Large intestine (tissue), 3 donors: ENCODE measurements at regions not wholly inside any gene's neighbourhood (a gene's known extent, or its start where the extent isn't known, plus 50 kb on each side); places are given as distances from the start of the nearest gene placed in this dataset.

Experiments used
- DNase-seq, 2 donors: peaks; one replicate each; pipeline versions ENCODE4 v3.0.0 to v3.0.0-alpha.2; 2013
- H3K27ac ChIP-seq: one replicate; pipeline ENCODE4 v1.5.1; 2013; ENCODE audit warnings: low read length
- H3K27me3 ChIP-seq: 2 replicates; pipeline ENCODE4 v1.6.1; 2013; ENCODE audit warnings: low read length; ENCODE audit not compliant: control insufficient read depth, insufficient read depth
- H3K36me3 ChIP-seq: 2 replicates; pipeline ENCODE4 v1.6.1; 2013; ENCODE audit warnings: low read length; ENCODE audit not compliant: control insufficient read depth, insufficient read depth
- H3K4me1 ChIP-seq: one replicate; pipeline ENCODE4 v1.6.1; 2013; ENCODE audit warnings: low read length; ENCODE audit not compliant: control insufficient read depth, insufficient read depth
- H3K4me3 ChIP-seq: one replicate; pipeline ENCODE4 v1.5.1; 2013; ENCODE audit warnings: low read length
- H3K9me3 ChIP-seq: one replicate; pipeline ENCODE4 v1.6.1; 2013; ENCODE audit warnings: mild to moderate bottlenecking, low read depth, low read length, moderate library complexity; ENCODE audit not compliant: control insufficient read depth
- WGBS: methylation state at CpG from one replicate; pipeline ENCODE4 v1.1.5; 2013; ENCODE audit warnings: low lambda C conversion rate; ENCODE audit not compliant: insufficient coverage; 5-methylcytosine and 5-hydroxymethylcytosine counted together

- Histone ChIP-seq H3K4me1 (no peaks in the 10 kb centered on the region), H3K36me3 (no peaks in the 10 kb centered on the region), H3K27me3 (no peaks in the 10 kb centered on the region), H3K4me3 (no peak overlapping the region), H3K9me3 (no peaks in the 10 kb centered on the region), H3K27ac (no peak overlapping the region)
- WGBS: no CpG with 5 or more reads among the region's 2 CpGs
- DNase-seq: no peak
Measured at GRCh38 chr3:99522147-99522546, 116.2 kb upstream of the COL8A1 start.

- 86% methylated on average over 1 of the region's 2 CpGs for WGBS
- Histone ChIP-seq H3K27me3 (no peaks in the 10 kb centered on the region), H3K4me1 (no peaks in the 10 kb centered on the region), H3K27ac (no peak overlapping the region), H3K4me3 (no peak overlapping the region), H3K36me3 (no peaks in the 10 kb centered on the region), H3K9me3 (no peaks in the 10 kb centered on the region)
- no peak for DNase-seq
Measured at GRCh38 chr3:99521551-99521950, 116.8 kb upstream of the COL8A1 start.

GRCh38 chr3:99520513-99520912 is 117.9 kb upstream of the COL8A1 start:
- Histone ChIP-seq H3K27ac (no peak overlapping the region), H3K4me3 (no peak overlapping the region), H3K27me3 (no peaks in the 10 kb centered on the region), H3K9me3 (no peaks in the 10 kb centered on the region), H3K36me3 (no peaks in the 10 kb centered on the region), H3K4me1 (no peaks in the 10 kb centered on the region)
- no peak for DNase-seq

- no peaks in the 10 kb centered on the region for H3K27me3 ChIP-seq
- no peaks in the 10 kb centered on the region for H3K4me1 ChIP-seq
- no peak overlapping the region for H3K27ac ChIP-seq
- no peaks in the 10 kb centered on the region for H3K36me3 ChIP-seq
- no peaks in the 10 kb centered on the region for H3K9me3 ChIP-seq
- no CpG with 5 or more reads among the region's 1 CpG for WGBS
- DNase-seq: no peak
- no peak overlapping the region for H3K4me3 ChIP-seq
Measured at GRCh38 chr3:99516936-99517335, 121.5 kb upstream of the COL8A1 start.

- Histone ChIP-seq H3K4me1 (no peaks in the 10 kb centered on the region), H3K4me3 (no peak overlapping the region)
- DNase-seq: no peak
Measured at GRCh38 chr3:99515891-99516290, 122.5 kb upstream of the COL8A1 start.

GRCh38 chr3:99509224-99509623 is 129.2 kb upstream of the COL8A1 start:
- no CpG with 5 or more reads among the region's 5 CpGs for WGBS
- no peaks in the 10 kb centered on the region for H3K4me1 ChIP-seq
- H3K9me3 ChIP-seq: no peaks in the 10 kb centered on the region
- no peak overlapping the region for H3K27ac ChIP-seq
- DNase-seq: no peak
- no peaks in the 10 kb centered on the region for H3K36me3 ChIP-seq
- no peaks in the 10 kb centered on the region for H3K27me3 ChIP-seq
- H3K4me3 ChIP-seq: no peak overlapping the region

More at GRCh38 chr3:99515891-99516290, 122.5 kb upstream of the COL8A1 start:
- Histone ChIP-seq H3K36me3 (no peaks in the 10 kb centered on the region), H3K27ac (no peak overlapping the region), H3K9me3 (no peaks in the 10 kb centered on the region), H3K27me3 (no peaks in the 10 kb centered on the region)
- WGBS: no CpG with 5 or more reads among the region's 4 CpGs

GRCh38 chr3:99508191-99508590 is 130.2 kb upstream of the COL8A1 start:
- Histone ChIP-seq H3K4me3 (no peak overlapping the region), H3K4me1 (no peaks in the 10 kb centered on the region), H3K27ac (no peak overlapping the region), H3K27me3 (no peaks in the 10 kb centered on the region), H3K9me3 (no peaks in the 10 kb centered on the region), H3K36me3 (no peaks in the 10 kb centered on the region)
- DNase-seq: no peak

- Histone ChIP-seq H3K4me1 (no peaks in the 10 kb centered on the region), H3K27me3 (no peaks in the 10 kb centered on the region), H3K4me3 (no peak overlapping the region), H3K9me3 (no peaks in the 10 kb centered on the region), H3K27ac (no peak overlapping the region), H3K36me3 (no peaks in the 10 kb centered on the region)
- WGBS: no CpG with 5 or more reads among the region's 7 CpGs
- no peak for DNase-seq
Measured at GRCh38 chr3:99505646-99506269, 132.6 kb upstream of the COL8A1 start.

- H3K27me3 ChIP-seq: no peaks in the 10 kb centered on the region
- no peak overlapping the region for H3K4me3 ChIP-seq
- no peak for DNase-seq
- no peaks in the 10 kb centered on the region for H3K4me1 ChIP-seq
- no peaks in the 10 kb centered on the region for H3K9me3 ChIP-seq
- H3K27ac ChIP-seq: no peak overlapping the region
- 75% methylated on average over 1 of the region's 1 CpG for WGBS
- no peaks in the 10 kb centered on the region for H3K36me3 ChIP-seq
Measured at GRCh38 chr3:99505200-99505599, 133.2 kb upstream of the COL8A1 start.

GRCh38 chr3:99504258-99504657 is 134.1 kb upstream of the COL8A1 start:
- WGBS: no CpG with 5 or more reads among the region's 2 CpGs
- no peaks in the 10 kb centered on the region for H3K4me1 ChIP-seq
- no peaks in the 10 kb centered on the region for H3K36me3 ChIP-seq
- DNase-seq: no peak
- no peak overlapping the region for H3K27ac ChIP-seq
- no peak overlapping the region for H3K4me3 ChIP-seq
- H3K27me3 ChIP-seq: no peaks in the 10 kb centered on the region
- no peaks in the 10 kb centered on the region for H3K9me3 ChIP-seq

- no peaks in the 10 kb centered on the region for H3K9me3 ChIP-seq
- H3K36me3 ChIP-seq: no peaks in the 10 kb centered on the region
- H3K4me1 ChIP-seq: no peaks in the 10 kb centered on the region
- WGBS: 92% methylated on average over 2 of the region's 3 CpGs
- H3K27me3 ChIP-seq: no peaks in the 10 kb centered on the region
- no peak for DNase-seq
- no peak overlapping the region for H3K4me3 ChIP-seq
- H3K27ac ChIP-seq: no peak overlapping the region
Measured at GRCh38 chr3:99503350-99503749, 135.0 kb upstream of the COL8A1 start.
